Eye (tissue), 1 donor: ENCODE measurements at regions not wholly inside any gene's neighbourhood (a gene's known extent, or its start where the extent isn't known, plus 50 kb on each side); places are given as distances from the start of the nearest gene placed in this dataset.

Experiments
- DNase-seq: peaks from one replicate; pipeline ENCODE4 v3.0.0-alpha.2; 2015

DNA sequence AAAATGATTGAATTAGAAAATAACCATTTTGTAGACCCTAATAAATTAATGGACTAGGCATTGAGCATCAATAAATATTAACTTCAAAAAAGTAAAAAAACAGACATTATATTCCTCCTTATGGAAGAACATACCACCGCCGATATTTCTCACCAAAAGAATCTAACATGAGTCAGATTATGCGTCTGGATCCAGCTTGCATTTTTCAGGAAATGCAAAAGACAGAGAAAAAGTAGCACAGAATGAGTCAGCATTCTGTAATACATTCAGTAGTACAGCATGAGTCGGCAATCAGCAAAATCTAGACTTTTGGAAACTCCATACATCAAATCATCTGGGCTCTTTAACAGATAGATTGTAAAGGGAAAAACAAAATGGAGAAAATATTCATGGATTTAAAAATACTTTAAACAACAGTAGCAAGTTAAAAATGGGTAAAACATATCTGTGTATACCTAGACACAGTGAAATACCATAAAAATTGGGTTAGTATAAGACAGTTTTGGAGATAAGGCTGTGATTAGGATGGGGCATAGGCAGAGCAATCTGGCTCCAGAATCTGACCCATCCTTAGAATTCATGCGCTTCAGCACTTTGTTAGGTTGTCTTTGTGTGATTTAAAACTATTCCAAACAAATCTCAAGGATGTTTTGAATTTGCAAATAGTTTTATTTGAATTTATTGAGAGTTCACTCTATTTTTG lies 633.0 kb upstream of the FAM241A start:
- DNase-seq, result no peak

DNA sequence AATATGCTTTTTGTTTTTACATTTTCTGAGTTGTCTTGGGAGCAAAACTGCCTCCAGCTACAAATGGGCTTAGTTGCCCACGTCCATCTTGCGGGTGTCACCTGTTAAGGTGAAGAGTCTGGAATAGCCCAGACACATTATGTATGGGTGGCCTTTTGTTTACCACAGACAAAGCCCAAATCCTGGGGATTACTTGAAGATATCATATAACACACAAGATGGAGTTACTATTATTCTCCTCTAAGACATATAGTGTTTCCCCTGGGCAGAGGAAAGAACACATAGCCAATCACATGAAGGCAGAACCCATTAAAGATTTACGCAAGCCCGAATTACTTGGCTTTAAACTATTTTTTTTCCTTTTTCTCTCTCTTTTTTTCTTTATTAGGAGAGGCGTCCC lies 625.6 kb upstream of the FAM241A start:
- no peak for DNase-seq

DNA sequence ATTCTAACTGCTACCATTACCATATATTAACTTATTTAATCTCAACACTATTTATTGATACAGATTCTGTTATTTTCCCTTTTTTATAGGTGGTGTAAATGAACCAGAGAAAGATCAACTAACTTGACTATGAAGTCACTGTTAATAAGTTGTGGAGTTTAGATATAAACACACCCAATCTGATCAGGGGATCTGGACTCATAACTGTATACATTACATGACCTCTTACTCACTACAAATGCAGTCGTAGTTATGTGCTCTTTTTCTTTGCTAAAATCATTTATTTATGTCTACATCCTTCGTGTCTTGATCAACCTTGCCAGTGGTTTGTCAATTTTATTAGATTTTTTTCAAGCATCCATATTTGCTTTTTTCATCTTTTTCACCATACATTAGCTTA lies 614.8 kb upstream of the FAM241A start:
- no peak for DNase-seq

DNA sequence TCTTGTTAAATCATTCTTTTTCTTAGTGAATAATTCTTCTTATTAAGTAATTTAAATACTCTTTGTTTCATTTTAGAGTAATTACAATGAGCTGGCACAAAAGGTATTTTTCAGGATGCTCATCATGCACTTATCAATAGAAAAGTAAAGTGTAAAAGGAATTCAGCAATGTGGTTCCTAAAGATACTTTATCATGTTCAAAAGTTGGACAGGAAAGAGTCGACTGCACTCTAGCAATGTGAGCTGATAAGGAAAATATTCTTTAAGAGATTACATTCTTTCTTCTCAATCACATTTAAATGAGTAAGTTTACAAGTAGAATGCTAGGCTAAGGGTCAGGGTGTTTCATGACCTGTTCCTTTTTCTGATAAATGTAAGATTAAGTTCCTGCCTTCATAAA lies 609.5 kb upstream of the FAM241A start:
- DNase-seq, result no peak

DNA sequence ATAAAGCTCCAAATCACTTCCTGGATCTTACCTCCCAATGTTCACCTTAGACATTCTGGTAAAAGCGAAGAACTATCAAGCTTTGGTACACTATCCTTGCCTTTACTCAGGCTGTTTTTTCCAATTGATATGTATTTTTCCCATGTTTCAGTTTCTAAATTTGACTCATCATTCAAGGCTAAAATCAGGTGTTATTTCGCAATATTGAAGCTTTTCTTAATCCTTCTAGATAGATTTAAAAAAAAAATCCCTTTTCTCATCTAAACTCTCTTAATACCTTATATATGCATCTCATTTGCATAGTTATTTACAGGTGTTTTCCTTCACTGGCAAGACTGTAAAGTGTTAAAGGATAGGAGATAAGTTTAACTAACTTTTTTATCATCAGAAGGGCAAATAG lies 608.1 kb upstream of the FAM241A start:
- no peak for DNase-seq

DNA sequence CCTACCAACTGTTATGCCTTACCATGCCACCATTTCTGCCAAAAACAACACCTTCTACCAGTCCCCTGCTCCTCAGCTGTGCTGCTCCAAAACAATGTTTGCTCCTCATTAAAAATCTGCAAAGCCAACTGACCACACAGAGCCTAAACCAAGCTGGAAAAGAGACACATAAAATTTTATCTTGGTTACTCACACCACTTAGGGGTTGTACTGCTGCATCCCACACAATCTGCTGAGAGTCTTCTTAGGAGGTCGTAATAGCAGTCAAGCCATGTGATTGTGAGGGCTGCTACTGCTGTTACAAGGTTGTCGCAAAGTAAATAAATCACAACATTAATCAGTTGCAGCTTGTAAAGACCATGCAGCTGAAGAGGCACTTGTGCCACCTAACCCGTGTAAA lies 607.4 kb upstream of the FAM241A start:
- DNase-seq, result no peak

DNA sequence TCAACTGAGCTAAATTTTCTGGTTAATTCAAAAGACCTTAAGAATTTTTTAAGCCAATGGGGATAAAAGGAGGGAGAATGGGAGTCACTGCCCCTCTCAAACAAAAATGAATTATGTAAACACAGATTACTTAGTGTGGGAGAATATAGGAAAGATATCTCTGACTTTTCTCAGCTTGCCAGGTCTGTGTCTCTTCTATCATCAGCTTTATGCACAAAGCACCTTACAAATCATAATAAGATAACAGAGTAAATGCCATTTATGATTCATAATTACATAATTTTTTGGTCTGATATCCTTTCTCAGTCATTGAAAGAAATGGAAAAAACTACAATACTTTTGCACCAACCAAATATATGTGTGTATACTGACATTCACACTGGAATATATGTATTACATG lies 604.6 kb upstream of the FAM241A start:
- DNase-seq, result no peak

DNA sequence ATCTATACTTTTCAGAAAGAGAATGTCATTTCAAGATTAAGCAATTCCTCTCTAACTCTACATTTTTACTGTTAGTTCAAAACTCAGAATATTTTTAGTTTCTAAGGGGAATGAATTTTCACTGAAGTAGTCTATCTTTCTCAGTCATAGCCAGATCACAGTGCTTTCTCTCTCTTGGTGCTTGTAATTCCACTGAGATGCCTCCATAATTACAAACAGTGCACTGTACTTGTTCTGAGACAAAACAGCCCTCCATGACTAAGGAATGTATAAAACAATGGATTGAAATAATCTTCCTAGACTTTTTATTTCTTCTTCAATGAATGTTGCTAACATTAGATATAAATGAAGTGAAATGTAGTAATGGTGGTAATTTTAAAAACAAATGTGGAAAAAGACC lies 603.2 kb upstream of the FAM241A start:
- DNase-seq, result no peak

DNA sequence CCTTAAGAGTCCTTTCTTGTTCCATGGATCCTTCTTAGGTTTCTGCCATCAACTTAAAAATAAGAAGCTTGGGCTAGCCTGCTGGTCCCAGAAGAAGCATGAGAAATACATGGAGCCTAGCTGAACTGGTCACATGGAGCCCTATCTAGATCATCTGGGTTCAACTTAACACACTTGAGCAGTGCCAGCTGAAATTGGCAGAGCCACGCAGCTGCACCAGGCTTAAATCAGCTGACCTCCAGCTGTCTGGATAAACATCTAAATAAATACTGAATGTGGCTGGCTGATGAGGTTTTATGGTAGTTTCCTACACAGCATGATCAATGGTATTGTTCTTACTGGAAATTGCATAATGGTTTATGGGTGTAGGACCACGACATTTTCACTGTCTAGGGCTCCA lies 598.4 kb upstream of the FAM241A start:
- no peak for DNase-seq

DNA sequence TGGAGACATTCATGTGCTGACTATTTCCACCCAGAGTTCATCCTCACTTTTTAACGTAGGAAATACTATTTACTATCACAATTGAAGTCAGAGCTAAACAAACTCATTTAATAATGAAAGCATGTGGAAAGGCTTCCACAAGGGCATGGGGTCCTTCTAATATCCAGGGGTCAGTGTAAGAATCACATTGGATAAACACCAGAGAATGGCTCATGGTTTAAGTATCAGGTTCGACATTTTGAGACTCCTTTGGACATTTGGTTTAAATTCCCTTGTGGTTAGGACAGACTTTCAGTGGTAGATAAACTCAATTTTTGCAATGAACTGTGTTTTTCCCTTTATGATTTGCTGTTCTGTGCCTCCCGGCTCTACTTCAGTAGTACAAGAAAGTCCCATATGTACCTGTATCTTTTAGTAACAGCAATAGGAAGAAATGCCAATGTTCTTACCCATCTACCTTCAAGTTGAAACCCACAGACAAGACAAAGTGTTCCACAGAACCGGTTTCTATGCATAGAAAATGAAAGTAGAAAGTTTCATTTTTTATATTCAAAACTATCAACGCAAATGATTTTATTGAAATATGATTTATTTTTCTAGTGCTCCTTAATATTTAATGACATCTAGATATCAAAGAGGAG lies 589.0 kb upstream of the FAM241A start:
- no peak for DNase-seq

DNA sequence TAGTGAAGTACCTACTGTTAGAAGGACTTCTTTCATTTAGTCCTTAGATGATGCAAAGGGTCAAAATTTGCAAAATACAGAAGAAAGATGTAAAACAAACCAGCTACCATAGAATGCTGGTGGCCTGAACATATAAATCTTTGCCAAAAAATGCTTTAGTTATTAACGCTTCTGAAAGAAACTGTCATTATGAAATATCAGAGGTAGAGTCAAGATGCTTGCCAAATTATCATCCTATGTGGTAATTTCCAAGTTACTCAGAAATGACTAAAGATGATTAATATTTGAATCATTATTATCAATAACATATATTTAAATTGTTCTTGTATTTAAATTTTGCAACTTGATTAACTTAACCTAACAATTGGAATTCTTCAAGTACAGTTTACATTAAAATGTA lies 588.4 kb upstream of the FAM241A start:
- DNase-seq, result no peak

DNA sequence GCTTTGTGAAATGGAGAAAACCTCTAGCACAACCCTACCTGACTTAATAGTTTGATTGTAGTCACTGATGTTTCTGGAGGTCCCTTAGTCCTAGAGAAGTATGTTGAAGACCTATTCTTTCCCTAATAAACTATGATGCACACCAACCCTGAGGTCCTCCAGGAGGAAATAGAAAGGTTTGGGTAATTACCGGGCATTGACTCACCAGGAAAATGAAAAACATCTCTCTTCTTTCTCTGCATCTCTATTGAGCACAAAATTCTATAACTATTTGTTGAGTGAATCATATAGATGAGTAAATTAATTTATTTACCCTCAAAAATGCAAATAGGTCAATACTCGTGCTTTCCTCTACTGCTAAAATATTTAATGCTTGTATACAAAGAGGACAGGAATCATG lies 582.4 kb upstream of the FAM241A start:
- DNase-seq, result no peak

DNA sequence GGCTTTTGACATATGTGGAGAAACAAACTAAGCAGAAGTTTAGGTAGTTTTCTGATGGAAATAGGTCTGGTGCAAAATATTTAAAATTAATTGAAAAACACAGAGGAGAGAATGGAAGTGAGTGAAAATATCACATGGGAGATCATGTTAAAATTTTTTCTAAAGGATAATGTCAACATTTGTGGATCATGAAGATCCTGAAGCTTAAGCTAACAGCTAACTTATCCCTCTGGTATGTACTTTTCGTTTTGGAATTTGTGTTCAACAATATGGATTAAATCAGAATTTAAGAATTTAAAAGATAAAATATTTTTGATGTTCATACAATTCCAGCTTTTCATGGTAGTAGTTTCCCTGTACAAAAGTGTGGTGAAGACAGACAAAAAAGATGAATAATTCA lies 572.8 kb upstream of the FAM241A start:
- no peak for DNase-seq

DNA sequence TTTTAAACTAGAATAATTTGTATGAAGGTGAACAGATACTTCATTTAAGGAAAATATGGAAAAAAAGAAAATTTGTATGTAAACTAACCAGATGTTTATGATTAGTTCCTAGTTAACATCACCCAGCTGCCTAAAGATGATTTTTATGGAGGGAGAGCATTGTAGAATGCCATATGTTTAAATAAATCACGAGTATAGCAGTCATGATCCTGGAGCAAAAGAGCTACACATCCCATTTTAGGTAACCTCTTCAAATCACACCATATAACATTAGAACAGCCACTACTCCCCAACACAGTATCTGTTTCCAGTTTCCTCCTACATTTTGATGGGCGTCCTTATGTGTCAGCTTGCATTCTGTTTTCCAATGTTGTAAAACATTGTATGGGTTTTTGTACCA lies 571.9 kb upstream of the FAM241A start:
- no peak for DNase-seq

DNA sequence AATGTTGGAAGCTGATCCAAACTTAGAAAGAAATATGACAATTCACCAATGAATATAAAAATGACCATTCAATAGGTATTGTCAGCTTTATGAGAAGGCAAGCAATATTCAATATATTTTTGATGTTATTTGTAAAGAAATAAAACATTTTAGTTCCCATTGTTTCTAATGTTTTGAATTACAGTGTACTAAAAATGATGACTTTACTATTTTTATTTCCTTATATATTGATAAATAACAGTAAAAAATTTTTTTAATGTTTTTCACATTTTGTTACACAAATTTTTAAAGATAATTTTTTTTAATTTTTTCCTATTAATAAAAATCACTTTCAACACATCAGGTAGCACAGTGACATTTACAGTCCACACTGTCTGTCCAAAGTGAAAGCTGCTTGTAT lies 565.5 kb upstream of the FAM241A start:
- no peak for DNase-seq

DNA sequence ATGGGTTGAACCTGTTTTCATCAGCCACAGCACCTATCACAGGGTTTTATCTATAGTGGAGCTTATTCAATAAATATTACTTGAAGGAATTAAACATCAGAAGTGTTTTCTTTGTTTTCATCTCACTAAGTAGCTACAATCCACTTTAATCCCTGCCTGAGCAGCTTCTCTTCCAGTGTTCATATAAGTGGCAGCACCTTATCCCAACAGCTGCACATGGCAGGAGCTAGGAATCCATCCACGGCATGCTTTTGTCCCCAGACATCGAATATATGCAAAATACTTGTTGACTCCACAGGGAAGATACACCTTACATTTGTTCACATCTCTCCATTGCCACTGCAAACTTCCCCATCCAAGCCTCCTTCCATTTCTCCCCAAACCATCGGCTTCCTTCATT lies 549.8 kb upstream of the FAM241A start:
- DNase-seq, result no peak

DNA sequence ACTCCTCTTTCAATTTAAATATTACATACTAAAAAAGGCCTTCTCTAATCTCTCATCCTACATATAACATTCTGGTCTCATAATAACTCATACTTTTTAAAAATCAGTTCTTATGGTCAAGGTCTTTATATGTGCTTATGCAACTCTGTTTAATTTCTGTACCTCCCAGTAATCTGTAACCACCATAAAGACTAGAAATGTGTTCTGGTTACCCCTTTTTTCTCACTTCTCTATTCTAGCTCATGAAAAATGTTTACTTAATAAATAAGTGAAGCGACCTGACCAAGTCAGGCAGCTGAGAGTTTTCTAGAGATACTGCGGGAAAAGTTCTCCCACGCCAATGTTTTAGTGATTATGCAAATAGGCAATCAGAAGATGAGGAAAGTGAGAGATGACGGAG lies 548.8 kb upstream of the FAM241A start:
- no peak for DNase-seq

DNA sequence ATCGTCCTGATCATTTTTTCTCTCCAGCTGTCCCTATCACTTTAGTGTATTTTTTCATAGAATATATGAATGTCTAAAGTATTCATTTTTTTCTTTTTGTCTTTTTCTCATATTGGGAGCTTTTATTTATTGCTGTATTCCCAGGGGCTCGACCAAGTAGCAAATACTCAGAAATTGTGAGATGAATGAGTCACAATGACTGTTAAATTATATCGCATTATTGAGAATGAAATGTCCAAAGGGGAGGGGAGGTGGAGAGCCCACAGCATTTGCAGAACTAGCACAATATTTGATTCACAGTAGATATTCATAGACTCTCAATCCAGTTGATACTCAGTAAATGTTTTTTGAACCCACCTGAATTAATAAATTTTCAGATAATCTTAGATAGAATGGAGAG lies 543.6 kb upstream of the FAM241A start:
- no peak for DNase-seq

DNA sequence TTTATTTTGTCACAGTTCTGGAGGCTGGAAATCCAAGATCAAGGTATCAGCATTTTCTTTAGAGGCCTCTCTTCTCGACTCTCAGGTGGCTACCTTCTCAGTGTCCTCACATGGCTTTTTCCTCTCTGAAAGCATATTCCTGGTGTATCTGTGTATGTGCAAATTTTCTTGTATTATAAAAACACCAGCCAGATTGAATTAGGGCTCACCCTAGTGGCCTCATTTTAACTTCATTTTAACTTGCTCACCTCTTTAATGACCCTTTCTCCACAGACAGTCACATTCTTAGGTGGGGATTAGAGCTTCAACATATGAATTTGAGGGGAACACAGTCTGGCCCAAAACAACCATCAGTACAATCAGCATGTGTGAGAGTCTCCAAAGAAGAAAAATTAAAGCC lies 542.4 kb upstream of the FAM241A start:
- DNase-seq, result no peak

DNA sequence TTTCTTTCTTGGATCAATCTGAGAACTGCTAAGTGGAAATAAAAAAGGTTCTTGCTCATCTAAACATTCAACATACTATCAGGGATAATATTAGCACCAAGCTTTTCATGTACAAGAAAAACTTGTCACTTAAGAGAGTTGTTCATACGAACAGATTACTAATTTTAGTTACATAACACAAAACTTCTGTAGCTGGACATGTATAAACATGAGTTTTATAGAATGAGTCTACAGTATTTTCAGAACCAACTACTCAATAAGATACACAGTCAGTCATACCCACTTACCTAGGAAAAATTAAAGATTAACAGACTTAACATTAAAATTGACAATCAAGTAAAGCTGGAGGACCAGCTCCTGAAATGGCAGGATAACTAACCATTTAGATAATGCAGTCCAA lies 540.1 kb upstream of the FAM241A start:
- DNase-seq, result no peak

DNA sequence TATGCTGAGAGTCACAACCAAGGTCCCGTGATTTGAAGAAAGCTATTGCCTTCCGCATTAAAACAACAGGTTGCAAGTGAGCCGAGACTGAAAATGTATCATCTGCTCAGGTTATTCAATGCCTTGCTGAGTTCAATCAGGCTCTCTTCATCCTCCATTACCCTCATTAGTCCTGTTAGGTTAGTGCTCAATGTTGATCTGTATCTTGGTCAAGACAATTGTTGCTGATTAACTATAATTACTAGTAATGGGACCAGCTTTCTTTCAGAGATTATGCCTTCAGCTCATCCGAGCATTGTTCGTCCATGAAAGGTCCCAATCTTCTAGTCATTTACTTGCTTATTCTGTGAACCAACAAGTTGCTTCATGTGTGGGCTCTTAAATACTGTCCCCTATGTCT lies 534.6 kb upstream of the FAM241A start:
- peak; percentile 71 for DNase-seq

DNA sequence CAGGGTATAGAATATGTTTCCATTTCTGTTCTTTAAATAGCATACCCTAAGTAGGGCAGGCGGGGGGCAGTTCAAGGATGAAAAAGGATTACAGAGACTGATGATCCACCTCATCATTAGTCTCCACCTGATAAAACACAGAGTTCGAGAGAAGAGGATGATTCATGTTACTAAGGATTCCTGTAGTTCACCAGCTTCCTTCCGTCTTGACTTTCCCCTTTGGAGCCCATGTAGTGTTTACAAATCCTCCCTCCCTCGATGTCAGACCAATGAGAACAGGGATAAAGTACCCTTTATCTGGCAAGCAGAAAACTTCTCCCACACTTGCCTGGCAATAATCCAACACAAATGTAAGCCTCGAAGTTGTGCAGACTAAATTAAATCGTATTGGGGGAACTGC lies 526.3 kb upstream of the FAM241A start:
- DNase-seq, result no peak

DNA sequence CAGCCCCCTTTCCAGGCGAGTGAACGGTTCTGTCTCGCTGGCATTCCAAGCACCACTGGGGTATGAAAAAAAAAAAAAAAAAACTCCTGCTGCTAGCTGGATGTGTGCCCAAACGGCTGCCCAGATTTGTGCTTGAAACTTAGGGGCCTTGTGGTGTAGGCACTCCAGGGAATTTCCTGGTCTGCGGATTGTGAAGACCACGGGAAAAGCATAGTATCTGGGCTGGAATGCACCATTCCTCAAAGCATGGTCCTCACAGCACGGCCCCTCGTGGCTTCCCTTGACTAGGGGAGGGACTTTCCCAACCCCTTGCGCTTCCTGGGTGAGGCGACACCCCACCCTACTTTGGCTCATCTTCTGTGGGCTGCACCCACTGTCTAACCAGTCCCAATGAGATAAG lies 516.8 kb upstream of the FAM241A start:
- DNase-seq, result no peak

DNA sequence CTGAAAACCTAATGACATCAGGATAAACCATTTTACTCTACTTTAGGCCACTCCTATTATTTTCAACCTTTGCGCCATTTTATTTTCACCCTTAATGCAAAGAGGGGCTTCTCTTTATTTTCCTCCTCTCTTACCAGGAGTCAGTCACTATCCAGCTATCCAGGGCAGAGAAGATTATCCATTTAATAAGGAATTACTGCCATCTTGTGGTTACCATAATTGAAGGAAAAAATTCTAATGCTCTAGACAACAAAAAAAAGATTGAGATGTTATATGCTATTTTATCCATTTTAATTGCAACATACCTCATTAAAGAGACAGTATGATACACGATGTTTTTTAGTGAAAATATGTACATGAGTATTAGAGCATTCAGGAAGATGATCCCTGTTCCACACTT lies 514.5 kb upstream of the FAM241A start:
- peak; percentile 77 for DNase-seq
